Neutrophil (primary cell): ENCODE measurements at regions not wholly inside any gene's neighbourhood (a gene's known extent, or its start where the extent isn't known, plus 50 kb on each side); places are given as distances from the start of the nearest gene placed in this dataset.
"Not testable (repeated sequence)": the region's sequence is repeated elsewhere in the genome, so short reads cannot be mapped to it uniquely, and the experiment has no call there.

Source experiments
- H3K27ac ChIP-seq: fragments of 200-600 bp; sonication (generic); 2 replicates; pipeline ENCODE4 v1.5.1; 2016; ENCODE audit warnings: mild to moderate bottlenecking, moderate library complexity
- H3K27me3 ChIP-seq: fragments of 200-600 bp; sonication (generic); 2 replicates; pipeline ENCODE4 v1.6.0; 2016; ENCODE audit warnings: mild to moderate bottlenecking
- H3K36me3 ChIP-seq: fragments of 200-600 bp; sonication (generic); 2 replicates; pipeline ENCODE4 v1.5.1; 2017
- H3K4me1 ChIP-seq, 2 experiments: fragments of 200-600 bp in 1 of 2; sonication (generic) in 1 of 2; 1 replicate in 1 of 2; 2 replicates in 1 of 2; pipeline versions ENCODE4 v1.5.1 to v1.6.1; 2013 to 2016; ENCODE audit warnings: low read depth in 1 of 2, low read length in 1 of 2, mild to moderate bottlenecking in 1 of 2, moderate library complexity in 1 of 2; ENCODE audit not compliant: control insufficient read depth in 1 of 2, insufficient read depth in 1 of 2
- H3K4me3 ChIP-seq, 2 experiments: fragments of 200-600 bp in 1 of 2; sonication (generic) in 1 of 2; 1 replicate in 1 of 2; 2 replicates in 1 of 2; pipeline ENCODE4 v1.5.1; 2013 to 2016; ENCODE audit warnings: low read depth in 1 of 2, low read length in 1 of 2, mild to moderate bottlenecking in 1 of 2, moderate library complexity in 1 of 2
- H3K9me3 ChIP-seq: fragments of 200-600 bp; sonication (generic); 2 replicates; pipeline ENCODE4 v1.5.1; 2016
- CTCF ChIP-seq: fragments of 200-600 bp; sonication (generic); IDR thresholded peaks from 2 replicates; pipeline ENCODE4 v1.5.1; 2016; ENCODE audit warnings: antibody characterized with exemption

GRCh38 chr6:27007020-27007419 lies 240.5 kb upstream of the PRSS16 start:
- H3K36me3 ChIP-seq = no peaks in the 10 kb centered on the region
- H3K27me3 ChIP-seq = no peaks in the 10 kb centered on the region
- no peaks in the 10 kb centered on the region for H3K9me3 ChIP-seq
- no peaks in the 10 kb centered on the region for H3K4me1 ChIP-seq
- H3K27ac ChIP-seq = no peak overlapping the region
- no peak overlapping the region for H3K4me3 ChIP-seq
- no peak for TF ChIP-seq CTCF

DNA sequence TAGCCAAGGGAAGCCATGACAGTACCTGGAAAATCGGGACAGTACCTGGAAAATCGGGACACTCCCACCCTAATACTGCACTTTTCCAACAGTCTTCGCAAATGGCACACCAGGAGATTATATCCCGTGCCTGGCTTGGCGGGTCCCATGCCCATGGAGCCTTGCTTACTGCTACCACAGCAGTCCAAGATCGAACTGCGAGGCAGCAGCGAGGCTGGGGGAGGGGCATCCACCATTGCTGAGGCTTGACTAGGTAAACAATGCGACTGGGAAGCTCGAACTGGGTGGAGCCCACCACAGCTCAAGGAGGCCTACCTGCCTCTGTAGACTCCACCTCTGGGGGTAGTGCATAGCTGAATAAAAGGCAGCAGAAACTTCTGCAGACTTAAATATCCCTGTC lies 238.9 kb upstream of the PRSS16 start:
- not testable (repeated sequence) for H3K36me3 ChIP-seq, H3K9me3 ChIP-seq, H3K27me3 ChIP-seq, H3K4me3 ChIP-seq, H3K4me1 ChIP-seq, H3K27ac ChIP-seq

- not testable (repeated sequence) for H3K27ac ChIP-seq, H3K4me1 ChIP-seq, H3K27me3 ChIP-seq, H3K9me3 ChIP-seq, H3K36me3 ChIP-seq, H3K4me3 ChIP-seq
Measured at GRCh38 chr6:27014053-27014452, 233.4 kb upstream of the PRSS16 start.

DNA sequence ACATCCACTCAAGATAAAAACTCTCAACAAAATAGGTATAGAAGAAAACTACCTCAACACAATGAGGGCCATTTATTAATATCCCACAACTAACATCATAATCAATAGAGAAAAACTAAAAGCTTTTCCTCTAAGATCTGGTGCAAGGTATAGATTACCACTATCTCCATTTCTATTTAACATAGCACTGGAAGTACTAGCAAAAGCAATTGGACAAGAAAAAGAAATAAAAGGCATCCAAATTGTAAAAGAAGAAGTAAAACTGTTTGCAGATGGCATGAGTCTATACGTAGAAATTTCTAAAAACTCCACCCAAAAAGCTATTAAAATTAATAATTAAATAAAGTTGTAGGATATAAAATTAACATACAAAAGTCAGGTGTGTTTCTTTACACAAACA lies 230.8 kb upstream of the PRSS16 start:
- H3K4me1 ChIP-seq = peaks cover 7% of the 10 kb centered on the region in 2 experiments
- peaks cover 33% of the 10 kb centered on the region for H3K27me3 ChIP-seq
- no peak for TF ChIP-seq CTCF
- no peak overlapping the region for H3K27ac ChIP-seq
- no peaks in the 10 kb centered on the region for H3K36me3 ChIP-seq
- H3K4me3 ChIP-seq = no peak overlapping the region
- H3K9me3 ChIP-seq = no peaks in the 10 kb centered on the region

GRCh38 chr6:27018401-27018800 lies 229.1 kb upstream of the PRSS16 start:
- H3K4me3 ChIP-seq, H3K36me3 ChIP-seq, H3K9me3 ChIP-seq, H3K4me1 ChIP-seq, H3K27ac ChIP-seq: not testable (repeated sequence)
- peaks cover 41% of the 10 kb centered on the region for H3K27me3 ChIP-seq

DNA sequence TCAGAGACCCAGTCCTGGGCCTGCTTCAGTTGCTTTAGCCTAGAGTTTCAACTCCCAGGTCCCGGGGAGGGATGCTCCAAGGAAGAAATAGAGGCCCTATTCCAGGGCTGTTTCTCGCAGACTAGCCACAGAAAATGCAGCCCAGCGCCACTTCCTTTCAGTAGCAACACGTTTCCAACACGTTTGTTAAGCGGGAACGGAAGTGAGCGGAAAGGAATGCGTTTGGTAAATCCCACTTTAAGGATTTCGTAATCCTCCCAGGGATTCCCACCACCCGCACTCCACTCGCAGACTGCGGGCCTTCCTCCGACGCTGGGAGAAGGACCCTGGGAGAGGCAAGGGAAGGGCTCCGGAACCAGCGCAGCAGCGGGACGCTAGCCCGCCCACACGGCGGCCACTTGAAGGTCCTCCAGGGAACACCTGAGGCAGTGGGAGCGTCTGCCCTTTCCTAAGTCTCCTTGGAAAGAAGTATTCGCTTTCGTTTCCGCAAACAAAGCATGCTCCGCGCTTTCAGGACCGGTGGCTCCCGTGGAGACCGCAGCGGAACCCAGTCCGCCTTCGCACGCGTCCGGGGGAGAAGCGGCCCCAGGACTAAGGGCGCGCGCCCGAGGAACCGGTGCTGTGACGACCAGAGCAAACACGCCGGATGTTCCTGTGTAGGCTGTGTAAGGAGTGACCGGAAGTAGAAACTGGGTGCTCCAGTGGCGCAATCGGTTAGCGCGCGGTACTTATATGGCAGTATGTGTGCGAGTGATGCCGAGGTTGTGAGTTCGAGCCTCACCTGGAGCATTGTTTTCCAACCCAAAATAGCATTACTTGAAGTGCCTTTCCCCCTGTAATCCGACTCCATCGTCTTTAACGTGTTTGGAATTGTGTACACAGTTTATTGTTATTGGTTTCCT lies 227.6 kb upstream of the PRSS16 start:
- Histone ChIP-seq H3K27ac (no peak overlapping the region), H3K36me3 (no peaks in the 10 kb centered on the region), H3K4me3 (peak overlapping the region; percentile 46 to 53), H3K27me3 (peaks cover 41% of the 10 kb centered on the region), H3K4me1 (peaks cover 7% of the 10 kb centered on the region in 2 experiments), H3K9me3 (no peaks in the 10 kb centered on the region)
- TF ChIP-seq CTCF = no peak

GRCh38 chr6:27020553-27020880 lies 227.0 kb upstream of the PRSS16 start:
- no peak overlapping the region for H3K27ac ChIP-seq
- peak overlapping the region; percentile 46 to 53 for H3K4me3 ChIP-seq

More at GRCh38 chr6:27020553-27020880, 227.0 kb upstream of the PRSS16 start:
- Histone ChIP-seq H3K36me3 (no peaks in the 10 kb centered on the region), H3K4me1 (peaks cover 7% of the 10 kb centered on the region in 2 experiments), H3K27me3 (peaks cover 41% of the 10 kb centered on the region), H3K9me3 (no peaks in the 10 kb centered on the region)
- TF ChIP-seq CTCF = no peak
